K562 (cell line): ENCODE measurements at regions not wholly inside any gene's neighbourhood (a gene's known extent, or its start where the extent isn't known, plus 50 kb on each side); places are given as distances from the start of the nearest gene placed in this dataset.

Source experiments
- BACH1 ChIP-seq: fragments of 200-800 bp; sonication (Bioruptor generic); IDR thresholded peaks from 2 replicates; pipeline ENCODE4 v1.6.1; 2016; ENCODE audit warnings: missing genetic modification characterization, missing compliant biosample characterization
- BRF2 ChIP-seq: IDR thresholded peaks from 3 replicates; pipeline ENCODE4 v1.6.1; 2011; ENCODE audit warnings: borderline replicate concordance, mild to moderate bottlenecking; ENCODE audit not compliant: insufficient read length, insufficient read depth
- CEBPG ChIP-seq, 3 experiments: fragments of 200-800 bp in 1 of 3; sonication (Bioruptor generic) in 1 of 3; sonication (generic) in 1 of 3; formaldehyde crosslinking in 1 of 3; IDR thresholded peaks in 2 of 3; conservative IDR thresholded peaks in 1 of 3; 2 replicates each; pipeline versions ENCODE4 v1.6.1 to v1.8.0; 2016 to 2022; ENCODE audit warnings: missing compliant biosample characterization in 2 of 3, missing genetic modification characterization in 2 of 3, mild to moderate bottlenecking in 1 of 3, missing genetic modification reagents in 1 of 3
- FOXK2 ChIP-seq, 2 experiments: fragments of 450-650 bp; IDR thresholded peaks in 1 of 2; conservative IDR thresholded peaks in 1 of 2; 2 replicates each; pipeline ENCODE4 v1.6.1; 2016; ENCODE audit warnings: low read depth in 2 of 2, mild to moderate bottlenecking in 1 of 2
- KAT8 ChIP-seq: fragments of 450-650 bp; IDR thresholded peaks from 2 replicates; pipeline ENCODE4 v1.6.1; 2016; ENCODE audit warnings: low read depth, mild to moderate bottlenecking
- MAZ ChIP-seq, 2 experiments: fragments of 450-650 bp in 1 of 2; sonication (generic) in 1 of 2; formaldehyde crosslinking; IDR thresholded peaks in 1 of 2; conservative IDR thresholded peaks in 1 of 2; 2 replicates each; pipeline versions ENCODE4 v1.4.0 to v1.5.0; 2020; ENCODE audit warnings: mild to moderate bottlenecking in 1 of 2, missing genetic modification reagents in 1 of 2
- PBX2 ChIP-seq, 2 experiments: IDR thresholded peaks in 1 of 2; conservative IDR thresholded peaks in 1 of 2; 2 replicates each; pipeline ENCODE4 v1.6.1; 2016; ENCODE audit warnings: low read depth in 2 of 2, mild to moderate bottlenecking in 1 of 2, missing compliant biosample characterization in 1 of 2, missing genetic modification characterization in 1 of 2, moderate library complexity in 1 of 2
- SAFB2 ChIP-seq: fragments of 200-400 bp; formaldehyde crosslinking; IDR thresholded peaks from 2 replicates; pipeline ENCODE4 v1.6.1; 2018; ENCODE audit warnings: borderline replicate concordance, low read length, low read depth, moderate library complexity; ENCODE audit not compliant: severe bottlenecking
- TOE1 ChIP-seq, 2 experiments: fragments of 450-650 bp in 1 of 2; sonication (generic) in 1 of 2; formaldehyde crosslinking in 1 of 2; IDR thresholded peaks; 2 replicates each; pipeline versions ENCODE4 v1.7.1 to v1.8.0; 2016 to 2022; ENCODE audit warnings: borderline replicate concordance in 2 of 2, mild to moderate bottlenecking in 2 of 2, antibody characterized with exemption in 1 of 2, inconsistent platforms in 1 of 2, low read depth in 1 of 2, missing genetic modification reagents in 1 of 2, moderate library complexity in 1 of 2
- ZNF75A ChIP-seq: fragments of 450-650 bp; formaldehyde crosslinking; IDR thresholded peaks from 2 replicates; pipeline ENCODE4 v1.4.0; 2020; ENCODE audit warnings: mild to moderate bottlenecking
- TF ChIP-seq, protein P1 (sequence below): fragments of 250-450 bp; sonication (Bioruptor Pico); IDR thresholded peaks from 2 replicates; pipeline ENCODE4 v1.4.0; 2020
- TF ChIP-seq, protein P2 (sequence below): sonication (generic); formaldehyde crosslinking; IDR thresholded peaks from 2 replicates; pipeline ENCODE4 v1.8.0; 2022; ENCODE audit warnings: mild to moderate bottlenecking, low read depth, missing genetic modification reagents

GRCh38 chr7:130982160-130982638 is 248.2 kb upstream of the KLF14 start (continued):
- no peak for TF ChIP-seq PBX2 (CRISPR knock-in tag; IDR thresholded peaks at IDR 0.05; ENCODE audit: low read depth)
- no peak for TF ChIP-seq PBX2 (tag; conservative IDR thresholded peaks at IDR 0.05; ENCODE audit: low read depth)
- TF ChIP-seq BACH1 (tag) = no peak
- TF ChIP-seq FOXK2 (conservative IDR thresholded peaks at IDR 0.05 in 1 of 2, IDR thresholded peaks at IDR 0.05 in 1 of 2; ENCODE audit: low read depth in 2 of 2) = no peak
- TF ChIP-seq SAFB2 = no peak
- TF ChIP-seq TOE1 (IDR thresholded peaks at IDR 0.05; ENCODE audit: borderline replicate concordance) = no peak
- TF ChIP-seq TOE1 (CRISPR knock-in tag; IDR thresholded peaks at IDR 0.05; ENCODE audit: borderline replicate concordance, low read depth) = no peak
- TF ChIP-seq, protein P1, sequence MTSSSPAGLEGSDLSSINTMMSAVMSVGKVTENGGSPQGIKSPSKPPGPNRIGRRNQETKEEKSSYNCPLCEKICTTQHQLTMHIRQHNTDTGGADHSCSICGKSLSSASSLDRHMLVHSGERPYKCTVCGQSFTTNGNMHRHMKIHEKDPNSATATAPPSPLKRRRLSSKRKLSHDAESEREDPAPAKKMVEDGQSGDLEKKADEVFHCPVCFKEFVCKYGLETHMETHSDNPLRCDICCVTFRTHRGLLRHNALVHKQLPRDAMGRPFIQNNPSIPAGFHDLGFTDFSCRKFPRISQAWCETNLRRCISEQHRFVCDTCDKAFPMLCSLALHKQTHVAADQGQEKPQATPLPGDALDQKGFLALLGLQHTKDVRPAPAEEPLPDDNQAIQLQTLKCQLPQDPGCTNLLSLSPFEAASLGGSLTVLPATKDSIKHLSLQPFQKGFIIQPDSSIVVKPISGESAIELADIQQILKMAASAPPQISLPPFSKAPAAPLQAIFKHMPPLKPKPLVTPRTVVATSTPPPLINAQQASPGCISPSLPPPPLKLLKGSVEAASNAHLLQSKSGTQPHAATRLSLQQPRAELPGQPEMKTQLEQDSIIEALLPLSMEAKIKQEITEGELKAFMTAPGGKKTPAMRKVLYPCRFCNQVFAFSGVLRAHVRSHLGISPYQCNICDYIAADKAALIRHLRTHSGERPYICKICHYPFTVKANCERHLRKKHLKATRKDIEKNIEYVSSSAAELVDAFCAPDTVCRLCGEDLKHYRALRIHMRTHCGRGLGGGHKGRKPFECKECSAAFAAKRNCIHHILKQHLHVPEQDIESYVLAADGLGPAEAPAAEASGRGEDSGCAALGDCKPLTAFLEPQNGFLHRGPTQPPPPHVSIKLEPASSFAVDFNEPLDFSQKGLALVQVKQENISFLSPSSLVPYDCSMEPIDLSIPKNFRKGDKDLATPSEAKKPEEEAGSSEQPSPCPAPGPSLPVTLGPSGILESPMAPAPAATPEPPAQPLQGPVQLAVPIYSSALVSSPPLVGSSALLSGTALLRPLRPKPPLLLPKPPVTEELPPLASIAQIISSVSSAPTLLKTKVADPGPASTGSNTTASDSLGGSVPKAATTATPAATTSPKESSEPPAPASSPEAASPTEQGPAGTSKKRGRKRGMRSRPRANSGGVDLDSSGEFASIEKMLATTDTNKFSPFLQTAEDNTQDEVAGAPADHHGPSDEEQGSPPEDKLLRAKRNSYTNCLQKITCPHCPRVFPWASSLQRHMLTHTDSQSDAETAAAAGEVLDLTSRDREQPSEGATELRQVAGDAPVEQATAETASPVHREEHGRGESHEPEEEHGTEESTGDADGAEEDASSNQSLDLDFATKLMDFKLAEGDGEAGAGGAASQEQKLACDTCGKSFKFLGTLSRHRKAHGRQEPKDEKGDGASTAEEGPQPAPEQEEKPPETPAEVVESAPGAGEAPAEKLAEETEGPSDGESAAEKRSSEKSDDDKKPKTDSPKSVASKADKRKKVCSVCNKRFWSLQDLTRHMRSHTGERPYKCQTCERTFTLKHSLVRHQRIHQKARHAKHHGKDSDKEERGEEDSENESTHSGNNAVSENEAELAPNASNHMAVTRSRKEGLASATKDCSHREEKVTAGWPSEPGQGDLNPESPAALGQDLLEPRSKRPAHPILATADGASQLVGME = no peak
- no peak for TF ChIP-seq ZNF75A (CRISPR knock-in tag)
- TF ChIP-seq, protein P2, sequence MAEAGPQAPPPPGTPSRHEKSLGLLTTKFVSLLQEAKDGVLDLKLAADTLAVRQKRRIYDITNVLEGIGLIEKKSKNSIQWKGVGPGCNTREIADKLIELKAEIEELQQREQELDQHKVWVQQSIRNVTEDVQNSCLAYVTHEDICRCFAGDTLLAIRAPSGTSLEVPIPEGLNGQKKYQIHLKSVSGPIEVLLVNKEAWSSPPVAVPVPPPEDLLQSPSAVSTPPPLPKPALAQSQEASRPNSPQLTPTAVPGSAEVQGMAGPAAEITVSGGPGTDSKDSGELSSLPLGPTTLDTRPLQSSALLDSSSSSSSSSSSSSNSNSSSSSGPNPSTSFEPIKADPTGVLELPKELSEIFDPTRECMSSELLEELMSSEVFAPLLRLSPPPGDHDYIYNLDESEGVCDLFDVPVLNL = no peak
- TF ChIP-seq MAZ (CRISPR knock-in tag; conservative IDR thresholded peaks at IDR 0.05 in 1 of 2, IDR thresholded peaks at IDR 0.05 in 1 of 2) = no peak
- TF ChIP-seq CEBPG (CRISPR knock-in tag; IDR thresholded peaks at IDR 0.05) = no peak
- TF ChIP-seq CEBPG (tag; conservative IDR thresholded peaks at IDR 0.05 in 1 of 2, IDR thresholded peaks at IDR 0.05 in 1 of 2) = no peak
- no peak for TF ChIP-seq BRF2
- TF ChIP-seq KAT8 = no peak
